ENCODE measurements at regions not wholly inside any gene's neighbourhood (a gene's known extent, or its start where the extent isn't known, plus 50 kb on each side); places are given as distances from the start of the nearest gene placed in this dataset.
A peak's percentile ranks its signal among the peaks of the same experiment; 100 is the strongest.

DNA sequence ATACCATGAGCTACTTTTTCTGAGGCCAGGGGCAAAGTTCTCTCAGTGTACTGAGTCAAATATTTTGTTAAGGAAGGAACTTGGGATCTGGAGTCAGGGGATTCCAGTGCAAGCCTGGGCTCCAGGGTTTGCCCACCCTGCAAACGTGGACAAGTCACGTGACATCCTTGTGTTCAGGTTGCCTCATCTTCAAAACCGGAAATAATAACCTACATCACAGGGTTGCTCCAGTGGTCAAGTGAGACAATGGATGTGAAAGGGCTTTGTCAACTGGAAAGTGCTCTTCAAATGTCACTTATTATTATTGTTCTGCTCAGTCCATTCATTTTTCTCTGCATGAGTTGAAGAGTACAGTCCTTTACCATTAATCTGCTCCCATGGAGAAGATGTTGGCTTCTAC, 414.9 kb downstream of the COG6 start:
- H3K9ac ChIP-seq (ENCODE audit: low read length), result no peak overlapping the region
- H2AK5ac ChIP-seq (ENCODE audit: low read length), result no peak overlapping the region
- H3K27me3 ChIP-seq (ENCODE audit: insufficient read depth, low read length), result no peaks in the 10 kb centered on the region
- peaks cover 2 to 4% of the 10 kb centered on the region in 2 experiments for H3K4me1 ChIP-seq (ENCODE audit: control insufficient read depth in 1 of 2, insufficient read depth in 2 of 2, low read length in 2 of 2)
- H2AFZ ChIP-seq (ENCODE audit: insufficient read depth, low read length, poor library complexity), result no peak overlapping the region
- H3K18ac ChIP-seq (ENCODE audit: low read length), result no peak overlapping the region
- peak overlapping the region; percentile 33 for H2BK5ac ChIP-seq (ENCODE audit: low read depth, low read length, poor library complexity)
- H3K79me2 ChIP-seq (ENCODE audit: control insufficient read depth, insufficient read depth, low read length, poor library complexity), result no peaks in the 10 kb centered on the region
- no CpG with 5 or more reads among the region's 3 CpGs for WGBS (ENCODE audit: extremely low coverage, insufficient coverage, insufficient read length)
- no peak for DNase-seq
- H3K9me3 ChIP-seq (ENCODE audit: insufficient read depth, low read depth, low read length), result no peaks in the 10 kb centered on the region
- no peak overlapping the region for H3K23ac ChIP-seq (ENCODE audit: low read length)
- H3K36me3 ChIP-seq (ENCODE audit: control insufficient read depth in 1 of 2, insufficient read depth in 2 of 2, low read length in 2 of 2), result no peaks in the 10 kb centered on the region
- H3K14ac ChIP-seq (ENCODE audit: low read length), result no peak overlapping the region
- no peak overlapping the region for H3K4ac ChIP-seq (ENCODE audit: low read depth, low read length)
- peak overlapping the region; percentile 83 for H2BK12ac ChIP-seq (ENCODE audit: low read length)
- H3K4me2 ChIP-seq (ENCODE audit: low read length), result no peak overlapping the region
- peak overlapping the region; percentile 39 for H2BK120ac ChIP-seq (ENCODE audit: insufficient read depth, low read length, poor library complexity)
- no peak overlapping the region for H4K8ac ChIP-seq (ENCODE audit: low read depth, low read length)
- H4K12ac ChIP-seq (ENCODE audit: low read depth, low read length), result no peak overlapping the region
- H3K27ac ChIP-seq (ENCODE audit: low read depth, low read length), result no peak overlapping the region
- H4K91ac ChIP-seq (ENCODE audit: low read depth, low read length), result peak overlapping the region; percentile 10
- no peak overlapping the region for H3K4me3 ChIP-seq (ENCODE audit: low read depth, low read length)
- peaks cover 4% of the 10 kb centered on the region for H3K79me1 ChIP-seq (ENCODE audit: low read length)

DNA sequence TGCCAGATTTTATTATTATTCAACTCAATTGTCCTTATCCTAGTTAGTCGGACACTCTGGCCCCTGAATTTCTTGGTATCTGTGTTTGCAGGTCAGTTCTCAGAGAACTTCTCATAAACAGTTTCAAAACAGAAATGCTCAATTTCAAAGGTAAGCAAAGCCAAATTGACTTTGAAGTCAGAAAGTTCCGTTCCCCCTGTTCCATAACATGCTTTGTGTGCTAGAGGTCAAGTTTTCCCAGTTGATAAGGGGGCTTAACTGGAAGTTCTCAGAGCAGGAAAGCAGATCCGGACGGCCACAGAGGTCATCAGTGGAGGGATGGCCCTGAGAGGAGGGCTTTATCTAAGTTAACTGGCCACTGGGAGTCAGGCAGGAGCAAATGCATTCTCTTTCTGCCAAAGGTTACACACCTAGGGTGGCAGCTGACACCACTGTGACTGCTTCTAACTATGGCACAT, 417.2 kb downstream of the COG6 start:
- Histone ChIP-seq H3K4me3 (ENCODE audit: low read depth, low read length) (no peak overlapping the region), H3K14ac (ENCODE audit: low read length) (no peak overlapping the region), H4K91ac (ENCODE audit: low read depth, low read length) (no peak overlapping the region), H2AK5ac (ENCODE audit: low read length) (no peak overlapping the region), H3K27me3 (ENCODE audit: insufficient read depth, low read length) (no peaks in the 10 kb centered on the region), H3K79me2 (ENCODE audit: control insufficient read depth, insufficient read depth, low read length, poor library complexity) (no peaks in the 10 kb centered on the region), H3K27ac (ENCODE audit: low read depth, low read length) (no peak overlapping the region), H2AFZ (ENCODE audit: insufficient read depth, low read length, poor library complexity) (no peak overlapping the region), H3K4me2 (ENCODE audit: low read length) (no peak overlapping the region), H4K12ac (ENCODE audit: low read depth, low read length) (no peak overlapping the region), H3K9ac (ENCODE audit: low read length) (no peak overlapping the region), H3K4ac (ENCODE audit: low read depth, low read length) (no peak overlapping the region), H3K9me3 (ENCODE audit: insufficient read depth, low read depth, low read length) (no peaks in the 10 kb centered on the region), H2BK5ac (ENCODE audit: low read depth, low read length, poor library complexity) (no peak overlapping the region), H3K4me1 (ENCODE audit: control insufficient read depth in 1 of 2, insufficient read depth in 2 of 2, low read length in 2 of 2) (peaks cover 2 to 4% of the 10 kb centered on the region in 2 experiments), H4K8ac (ENCODE audit: low read depth, low read length) (no peak overlapping the region), H3K18ac (ENCODE audit: low read length) (no peak overlapping the region), H3K23ac (ENCODE audit: low read length) (no peak overlapping the region), H3K36me3 (ENCODE audit: control insufficient read depth in 1 of 2, insufficient read depth in 2 of 2, low read length in 2 of 2) (no peaks in the 10 kb centered on the region), H2BK120ac (ENCODE audit: insufficient read depth, low read length, poor library complexity) (peak overlapping the region; percentile 36), H3K79me1 (ENCODE audit: low read length) (peaks cover 5% of the 10 kb centered on the region), H2BK12ac (ENCODE audit: low read length) (no peak overlapping the region)
- no peak for DNase-seq
- no CpG with 5 or more reads among the region's 4 CpGs for WGBS (ENCODE audit: extremely low coverage, insufficient coverage, insufficient read length)

DNA sequence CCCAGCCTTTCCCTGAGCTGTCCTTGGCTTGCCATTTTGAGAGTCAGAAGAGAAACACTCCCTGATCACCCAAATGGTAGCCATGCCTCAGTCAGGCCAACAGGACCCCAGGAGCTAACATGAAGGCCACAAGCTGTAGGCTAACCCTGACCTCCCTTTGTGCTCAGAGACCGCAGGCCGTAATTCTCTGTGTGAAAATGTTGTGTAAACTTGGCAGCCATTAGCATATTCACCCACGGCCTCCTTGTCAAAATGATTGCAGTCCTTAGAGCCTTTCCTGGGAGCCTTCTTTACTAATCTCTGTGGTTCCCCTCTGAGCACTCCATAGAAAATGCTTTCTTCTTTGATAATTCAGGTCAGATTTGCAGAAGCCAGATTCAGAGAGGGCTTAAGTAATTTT, 418.9 kb downstream of the COG6 start:
- no peaks in the 10 kb centered on the region for H3K27me3 ChIP-seq (ENCODE audit: insufficient read depth, low read length)
- no peak overlapping the region for H4K8ac ChIP-seq (ENCODE audit: low read depth, low read length)
- H3K18ac ChIP-seq (ENCODE audit: low read length), result no peak overlapping the region
- H2BK12ac ChIP-seq (ENCODE audit: low read length), result peak overlapping the region; percentile 97
- H3K4me2 ChIP-seq (ENCODE audit: low read length), result no peak overlapping the region
- H3K9ac ChIP-seq (ENCODE audit: low read length), result no peak overlapping the region
- H3K36me3 ChIP-seq (ENCODE audit: control insufficient read depth in 1 of 2, insufficient read depth in 2 of 2, low read length in 2 of 2), result no peaks in the 10 kb centered on the region
- no peak overlapping the region for H2AK5ac ChIP-seq (ENCODE audit: low read length)
- H3K79me2 ChIP-seq (ENCODE audit: control insufficient read depth, insufficient read depth, low read length, poor library complexity), result no peaks in the 10 kb centered on the region
- peaks cover 2 to 4% of the 10 kb centered on the region in 2 experiments for H3K4me1 ChIP-seq (ENCODE audit: control insufficient read depth in 1 of 2, insufficient read depth in 2 of 2, low read length in 2 of 2)
- H3K27ac ChIP-seq (ENCODE audit: low read depth, low read length), result no peak overlapping the region
- H4K91ac ChIP-seq (ENCODE audit: low read depth, low read length), result peak overlapping the region; percentile 66
- WGBS (ENCODE audit: extremely low coverage, insufficient coverage, insufficient read length), result no CpG with 5 or more reads among the region's 3 CpGs
- no peak overlapping the region for H3K4me3 ChIP-seq (ENCODE audit: low read depth, low read length)
- no peak overlapping the region for H4K12ac ChIP-seq (ENCODE audit: low read depth, low read length)
- peak overlapping the region; percentile 63 for H3K14ac ChIP-seq (ENCODE audit: low read length)
- no peak overlapping the region for H3K23ac ChIP-seq (ENCODE audit: low read length)
- H2BK120ac ChIP-seq (ENCODE audit: insufficient read depth, low read length, poor library complexity), result peak overlapping the region; percentile 74
- H3K4ac ChIP-seq (ENCODE audit: low read depth, low read length), result no peak overlapping the region
- no peak overlapping the region for H2AFZ ChIP-seq (ENCODE audit: insufficient read depth, low read length, poor library complexity)
- DNase-seq, result no peak
- no peak overlapping the region for H2BK5ac ChIP-seq (ENCODE audit: low read depth, low read length, poor library complexity)
- H3K9me3 ChIP-seq (ENCODE audit: insufficient read depth, low read depth, low read length), result no peaks in the 10 kb centered on the region
- H3K79me1 ChIP-seq (ENCODE audit: low read length), result peaks cover 5% of the 10 kb centered on the region

DNA sequence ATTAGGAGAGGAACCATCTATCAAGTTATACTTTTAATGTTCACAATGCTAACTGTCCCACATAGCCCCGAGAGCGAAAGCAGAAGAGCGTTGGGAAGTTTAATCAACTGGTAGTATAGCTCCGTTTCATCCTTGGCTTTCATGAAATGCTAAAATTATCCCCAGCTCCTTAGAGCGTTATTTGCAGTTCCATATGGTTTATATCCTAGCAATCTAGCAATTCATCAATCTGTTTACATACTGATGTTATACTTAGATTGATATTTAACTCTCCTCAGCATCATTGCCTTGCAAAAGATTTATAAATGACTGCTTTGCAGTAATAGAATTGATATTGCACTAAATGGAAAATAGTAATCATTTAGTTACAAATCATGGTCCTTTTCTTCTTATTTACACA, 419.8 kb downstream of the COG6 start:
- no peak overlapping the region for H2BK12ac ChIP-seq (ENCODE audit: low read length)
- H3K27me3 ChIP-seq (ENCODE audit: insufficient read depth, low read length), result no peaks in the 10 kb centered on the region
- H2BK120ac ChIP-seq (ENCODE audit: insufficient read depth, low read length, poor library complexity), result no peak overlapping the region
- H3K18ac ChIP-seq (ENCODE audit: low read length), result no peak overlapping the region
- no peak overlapping the region for H3K14ac ChIP-seq (ENCODE audit: low read length)
- no peak for DNase-seq
- no peak overlapping the region for H4K8ac ChIP-seq (ENCODE audit: low read depth, low read length)
- no peak overlapping the region for H3K4me2 ChIP-seq (ENCODE audit: low read length)
- H3K23ac ChIP-seq (ENCODE audit: low read length), result no peak overlapping the region
- no peak overlapping the region for H3K4ac ChIP-seq (ENCODE audit: low read depth, low read length)
- H2AK5ac ChIP-seq (ENCODE audit: low read length), result no peak overlapping the region
- no peak overlapping the region for H2BK5ac ChIP-seq (ENCODE audit: low read depth, low read length, poor library complexity)
- no peak overlapping the region for H2AFZ ChIP-seq (ENCODE audit: insufficient read depth, low read length, poor library complexity)
- no peaks in the 10 kb centered on the region for H3K79me2 ChIP-seq (ENCODE audit: control insufficient read depth, insufficient read depth, low read length, poor library complexity)
- H3K4me3 ChIP-seq (ENCODE audit: low read depth, low read length), result no peak overlapping the region
- H3K9ac ChIP-seq (ENCODE audit: low read length), result no peak overlapping the region
- H4K12ac ChIP-seq (ENCODE audit: low read depth, low read length), result no peak overlapping the region
- H3K36me3 ChIP-seq (ENCODE audit: control insufficient read depth in 1 of 2, insufficient read depth in 2 of 2, low read length in 2 of 2), result no peaks in the 10 kb centered on the region
- H3K79me1 ChIP-seq (ENCODE audit: low read length), result peaks cover 3% of the 10 kb centered on the region
- no peaks in the 10 kb centered on the region for H3K9me3 ChIP-seq (ENCODE audit: insufficient read depth, low read depth, low read length)
- WGBS (ENCODE audit: extremely low coverage, insufficient coverage, insufficient read length), result no CpG with 5 or more reads among the region's 5 CpGs
- no peak overlapping the region for H3K27ac ChIP-seq (ENCODE audit: low read depth, low read length)
- peaks cover 2 to 3% of the 10 kb centered on the region in 2 experiments for H3K4me1 ChIP-seq (ENCODE audit: control insufficient read depth in 1 of 2, insufficient read depth in 2 of 2, low read length in 2 of 2)
- no peak overlapping the region for H4K91ac ChIP-seq (ENCODE audit: low read depth, low read length)

Measured in trophoblast cell (in vitro differentiated cells and primary cell).